Inferior parietal cortex (tissue), 1 donor: ENCODE measurements at regions not wholly inside any gene's neighbourhood (a gene's known extent, or its start where the extent isn't known, plus 50 kb on each side); places are given as distances from the start of the nearest gene placed in this dataset.

Source experiments
- DNase-seq: peaks from one replicate; pipeline ENCODE4 v3.0.0-alpha.2; 2016; ENCODE audit errors: extremely low spot score

DNA sequence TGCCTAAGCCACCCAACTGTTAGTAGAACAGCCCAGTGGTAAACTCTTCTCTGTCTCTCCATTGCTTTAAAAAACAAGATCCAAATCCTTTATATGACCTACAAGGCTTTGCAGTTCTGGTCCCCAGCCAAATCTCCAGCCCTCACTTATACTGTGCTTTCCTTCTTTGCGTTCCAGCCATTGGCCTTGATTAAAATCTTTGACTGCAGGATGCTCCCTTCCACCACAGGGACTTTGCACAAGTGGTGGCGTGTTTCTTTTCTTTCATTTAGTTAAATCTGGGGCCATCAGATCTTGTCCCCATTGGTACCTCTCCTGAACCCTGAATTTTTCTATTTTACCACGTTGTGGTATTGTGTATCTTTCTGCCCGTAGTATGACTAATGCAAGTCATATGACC lies 183.7 kb downstream of the VRK1 start:
- DNase-seq = no peak

DNA sequence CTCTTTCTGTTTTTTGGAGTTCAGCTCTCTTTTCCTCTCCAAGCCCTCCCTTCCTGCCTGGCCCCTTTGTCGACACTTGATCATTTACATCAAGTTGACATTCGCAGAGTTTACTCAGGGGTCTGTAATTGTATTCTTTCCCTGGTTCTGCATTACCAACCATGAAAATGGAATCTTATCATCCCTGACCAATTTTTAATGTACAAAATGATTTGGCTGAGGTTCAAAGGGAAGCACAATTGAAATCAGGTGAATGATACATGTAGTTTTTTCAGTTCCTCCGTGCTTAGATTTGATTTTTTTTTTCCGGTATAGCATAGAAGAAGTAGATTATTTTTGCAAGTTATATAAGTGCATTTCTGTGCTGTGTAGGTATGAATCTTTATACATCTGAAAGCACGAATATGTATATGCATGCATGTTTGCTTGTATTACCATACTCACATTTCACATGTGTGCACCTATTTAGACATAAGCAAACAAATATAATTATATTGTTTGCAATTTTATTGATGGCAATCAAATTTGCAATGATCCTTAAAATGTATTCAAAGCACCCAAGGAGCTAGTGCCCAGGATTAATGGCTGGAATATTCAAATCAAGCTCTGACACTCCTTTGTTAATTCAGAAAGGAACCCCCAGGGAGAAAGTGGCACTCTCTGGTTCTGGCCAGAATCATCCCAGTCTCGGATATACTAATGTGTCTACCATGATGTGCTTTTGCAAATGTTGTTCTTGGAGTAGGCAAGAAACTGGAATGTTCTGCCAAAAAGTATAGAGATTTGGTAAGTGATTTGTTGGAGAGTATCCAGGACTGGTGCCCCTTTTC lies 189.3 kb downstream of the VRK1 start:
- no peak for DNase-seq

DNA sequence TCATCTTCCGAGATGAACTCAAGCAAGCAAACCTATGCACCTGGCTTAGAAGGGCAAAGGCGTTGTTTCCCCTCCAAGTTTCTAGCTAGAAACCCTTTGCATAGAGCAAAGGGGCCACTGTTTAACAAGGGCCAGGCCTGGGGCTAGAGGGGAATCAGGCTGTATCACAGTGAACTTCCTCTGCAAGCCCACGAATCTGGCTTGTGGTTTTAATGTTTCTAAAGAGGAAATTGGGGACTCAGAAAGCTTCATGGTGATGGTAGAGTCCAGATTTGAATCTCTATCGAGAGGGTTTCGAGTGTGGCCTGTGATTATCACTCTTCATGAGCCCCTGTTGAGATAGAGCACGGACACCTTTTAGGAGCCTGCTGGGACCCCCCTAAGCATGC lies 189.9 kb downstream of the VRK1 start:
- no peak for DNase-seq

DNA sequence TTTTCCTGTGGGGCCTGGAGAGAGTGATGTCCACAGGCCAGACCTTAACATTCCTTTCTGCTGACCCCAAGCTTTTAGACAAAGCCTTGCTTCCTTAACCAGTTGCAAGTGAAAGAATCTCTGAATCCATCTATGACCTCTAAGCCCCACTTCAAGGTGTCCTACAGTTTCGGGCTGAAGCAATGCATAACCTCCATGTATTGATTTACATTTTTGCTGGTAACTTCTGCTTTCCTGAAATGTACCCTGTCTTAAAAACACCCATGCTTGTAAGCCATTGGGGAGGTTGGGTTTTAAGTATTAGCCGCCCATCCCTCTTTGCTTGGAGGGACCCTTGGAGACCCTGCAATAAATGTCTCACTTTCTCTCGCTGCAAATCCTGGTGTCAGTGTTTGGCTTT lies 190.6 kb downstream of the VRK1 start:
- no peak for DNase-seq

DNA sequence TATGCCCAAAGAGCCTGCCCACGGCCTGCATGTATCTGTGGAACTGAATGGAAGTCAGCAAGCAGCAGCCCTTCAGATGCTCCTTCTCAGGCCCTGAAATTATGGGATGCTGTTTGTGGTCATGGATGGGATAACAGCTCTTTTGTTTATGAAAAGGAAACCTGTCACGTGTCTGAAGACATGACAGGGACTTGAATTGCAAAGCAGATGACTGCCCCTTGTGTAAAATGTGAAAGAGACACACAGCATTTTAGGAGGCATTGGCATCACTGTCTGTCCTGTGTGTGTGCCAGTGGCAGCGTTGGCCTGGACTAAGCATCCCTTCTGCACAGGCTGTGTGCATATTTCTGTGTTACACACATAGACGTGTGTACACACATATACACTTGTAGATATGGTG lies 192.1 kb downstream of the VRK1 start:
- peak; percentile 61 for DNase-seq

DNA sequence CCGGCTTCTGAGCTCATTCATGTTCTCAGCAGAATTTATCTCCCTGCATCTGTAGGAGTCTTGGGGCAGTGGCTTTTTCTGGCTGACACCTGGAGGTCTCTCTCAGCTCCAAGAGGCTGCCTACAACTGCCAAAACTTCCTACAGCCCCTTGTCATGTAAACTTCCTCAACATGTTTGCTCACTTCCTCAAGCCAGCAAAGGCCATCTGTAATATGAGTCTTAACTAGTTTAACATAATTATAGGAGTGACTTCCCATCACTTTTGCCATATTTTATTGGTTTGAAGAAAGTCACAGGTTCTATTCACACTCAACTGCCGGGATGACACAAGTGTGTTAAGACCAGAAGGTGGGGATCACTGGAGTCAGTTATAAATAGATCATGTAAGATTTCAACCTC lies 194.0 kb downstream of the VRK1 start:
- no peak for DNase-seq

DNA sequence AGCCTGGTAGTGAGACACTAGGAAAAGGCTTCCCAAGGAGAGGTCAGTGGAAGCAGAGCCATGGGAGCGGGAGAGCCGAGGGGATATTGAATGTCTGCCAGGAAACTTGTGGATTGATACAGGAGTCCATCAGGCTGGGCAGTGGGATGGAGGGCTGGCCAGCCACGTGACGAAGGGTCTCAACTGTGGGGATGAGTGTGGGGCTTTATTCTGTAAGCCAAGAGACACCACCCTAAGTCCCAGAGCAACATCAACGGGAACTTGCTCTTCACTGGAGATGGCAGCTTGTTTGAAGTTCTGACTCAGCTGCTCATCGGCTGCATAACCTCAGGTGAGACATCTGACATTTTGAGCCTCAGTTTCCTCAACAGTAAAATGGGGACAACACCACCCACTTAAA lies 197.8 kb downstream of the VRK1 start:
- no peak for DNase-seq

DNA sequence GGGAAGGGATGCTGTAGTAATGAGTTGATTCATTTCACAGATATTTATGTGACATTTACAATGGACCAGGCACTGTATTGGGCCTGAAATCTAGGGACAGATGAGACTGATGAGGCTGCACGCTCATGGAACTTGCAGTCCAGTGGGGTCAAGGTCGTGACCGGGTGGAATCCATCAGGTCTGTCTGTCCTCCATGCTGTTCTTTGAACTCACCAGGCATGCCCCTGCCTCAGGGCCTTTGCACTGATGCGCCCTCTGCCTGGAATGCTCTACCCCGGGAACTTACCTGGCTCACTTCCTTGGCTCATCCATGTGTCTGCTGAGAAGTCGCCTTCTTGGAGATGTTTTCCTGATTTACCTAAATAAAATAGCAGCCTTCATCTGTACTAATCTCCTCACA lies 200.1 kb downstream of the VRK1 start:
- DNase-seq = no peak

DNA sequence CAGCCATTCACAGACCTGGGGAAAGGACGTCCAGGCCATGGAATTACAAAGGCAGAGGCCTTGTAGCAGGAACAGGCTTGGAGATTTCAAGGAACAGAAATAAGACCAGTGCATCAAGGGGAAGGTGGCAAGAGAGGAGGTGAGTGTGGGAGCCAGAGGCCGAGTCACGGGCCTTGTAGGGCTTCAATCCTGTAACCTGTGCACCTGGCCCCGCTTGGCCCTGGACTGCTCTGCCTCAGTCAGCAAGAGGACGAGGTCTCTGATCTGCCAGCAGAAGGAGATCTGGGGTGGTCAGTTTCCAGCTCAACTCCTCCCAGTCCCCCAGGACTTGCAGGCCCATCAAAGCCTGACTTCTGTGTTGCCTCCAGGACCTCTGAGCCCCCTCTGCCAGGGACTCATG lies 200.8 kb downstream of the VRK1 start:
- no peak for DNase-seq

DNA sequence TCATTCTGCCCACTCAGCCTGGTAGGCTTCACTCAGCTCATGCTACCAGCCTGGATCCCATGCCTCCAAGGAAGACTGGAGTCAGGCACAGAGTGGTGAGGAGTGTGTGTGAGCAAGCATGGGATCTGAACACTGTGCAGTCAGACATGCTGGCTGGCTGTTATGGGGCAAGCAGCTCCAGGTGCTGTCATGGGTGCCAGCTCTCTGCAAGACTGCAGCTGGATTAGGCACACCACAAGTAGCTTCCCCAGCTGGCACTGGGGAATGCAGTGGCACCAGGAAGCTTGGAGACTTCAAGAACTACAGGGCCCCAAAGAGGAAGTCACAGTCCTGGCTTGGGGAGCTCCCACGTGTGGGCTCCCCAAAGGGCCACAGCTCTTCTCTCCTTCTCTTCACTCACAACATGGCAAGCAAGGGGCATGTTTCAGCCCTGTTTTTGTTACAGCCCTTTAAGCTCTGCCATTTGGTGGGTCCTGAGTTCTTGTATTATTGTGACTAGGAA lies 202.5 kb downstream of the VRK1 start:
- no peak for DNase-seq

DNA sequence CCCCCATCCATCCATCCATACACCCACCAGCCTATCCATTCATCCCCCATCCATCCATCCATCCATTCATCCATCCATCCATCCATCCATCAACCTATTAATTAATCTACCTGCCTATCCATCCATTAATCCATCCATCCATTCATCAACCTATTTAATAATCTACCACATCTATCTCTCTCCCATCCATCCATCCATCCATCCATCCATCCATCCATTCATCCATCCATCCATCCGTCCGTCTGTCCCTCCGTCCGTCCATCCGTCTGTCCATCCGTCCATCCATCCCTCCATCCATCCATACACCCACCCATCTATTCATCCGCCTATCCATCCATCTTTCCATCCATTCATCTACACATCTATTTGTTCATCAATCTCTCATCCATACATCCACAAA lies 205.3 kb downstream of the VRK1 start:
- DNase-seq = no peak

DNA sequence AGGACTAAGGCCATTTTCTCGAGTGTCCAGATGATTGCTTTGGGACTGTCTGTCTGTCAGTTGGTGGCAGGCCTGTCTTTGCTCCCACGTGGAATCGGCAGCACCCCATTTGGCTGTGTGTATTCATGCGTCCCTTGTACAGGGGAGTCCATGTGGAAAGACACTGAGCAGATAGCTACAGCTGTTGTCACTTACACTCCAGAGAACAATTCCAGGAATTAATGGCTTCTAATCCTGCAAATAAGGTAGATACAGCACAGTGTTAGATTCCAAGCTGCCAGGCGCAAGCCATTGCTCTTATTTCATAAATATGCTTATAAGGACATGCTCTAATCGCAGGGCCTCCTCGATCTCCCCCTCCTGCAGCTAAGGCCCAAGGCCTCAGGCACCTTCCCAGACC lies 208.8 kb downstream of the VRK1 start:
- DNase-seq = no peak

DNA sequence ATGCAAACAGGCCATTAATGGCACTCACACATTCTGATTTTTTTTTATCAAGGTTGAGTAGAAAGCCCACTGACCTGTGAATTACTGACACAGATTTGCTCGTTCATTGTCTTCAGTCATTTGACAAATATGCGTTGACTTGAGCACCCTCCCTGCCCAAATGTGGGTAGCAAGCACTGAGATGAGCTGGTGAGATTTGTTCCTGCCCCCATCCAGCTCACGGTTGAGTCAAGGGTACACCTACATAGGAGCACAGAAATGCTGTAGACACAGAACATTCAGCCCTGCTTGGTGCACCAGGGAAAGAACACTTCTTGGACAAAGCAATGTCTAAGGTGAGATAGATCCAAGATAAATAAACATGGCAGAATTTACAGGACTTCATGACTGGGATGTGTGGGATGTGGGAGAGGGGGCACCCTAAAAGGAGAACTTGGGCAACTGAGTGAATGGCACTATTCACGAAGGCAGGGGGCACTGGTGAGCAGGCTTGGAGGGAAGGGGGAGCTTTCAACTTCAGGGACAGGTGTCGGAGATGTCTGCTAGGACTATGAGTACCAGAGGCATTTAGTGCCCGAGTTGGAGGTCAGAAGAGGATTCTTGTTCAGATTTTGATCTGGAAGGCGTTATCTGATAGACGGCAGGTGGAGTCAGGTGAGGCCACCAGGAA lies 213.4 kb downstream of the VRK1 start:
- DNase-seq = no peak

DNA sequence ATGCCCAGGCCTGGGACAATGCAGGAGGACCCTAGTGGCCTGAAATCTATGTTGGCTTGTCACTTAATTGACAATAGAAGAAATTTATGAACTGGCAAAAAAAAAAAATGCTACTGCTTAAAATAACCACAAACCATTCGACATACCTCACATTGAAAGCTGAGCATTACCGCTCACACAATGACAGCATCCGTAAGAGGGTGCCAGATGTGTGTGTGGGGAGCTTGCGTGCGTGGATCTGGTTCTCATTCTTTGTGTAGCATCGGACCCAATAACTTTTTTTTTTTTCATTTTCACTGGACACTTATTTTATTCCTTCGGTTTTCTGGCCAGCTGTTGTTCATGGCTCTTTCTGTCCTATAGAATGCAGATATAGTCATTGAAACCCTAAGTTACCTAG lies 216.7 kb downstream of the VRK1 start:
- no peak for DNase-seq

DNA sequence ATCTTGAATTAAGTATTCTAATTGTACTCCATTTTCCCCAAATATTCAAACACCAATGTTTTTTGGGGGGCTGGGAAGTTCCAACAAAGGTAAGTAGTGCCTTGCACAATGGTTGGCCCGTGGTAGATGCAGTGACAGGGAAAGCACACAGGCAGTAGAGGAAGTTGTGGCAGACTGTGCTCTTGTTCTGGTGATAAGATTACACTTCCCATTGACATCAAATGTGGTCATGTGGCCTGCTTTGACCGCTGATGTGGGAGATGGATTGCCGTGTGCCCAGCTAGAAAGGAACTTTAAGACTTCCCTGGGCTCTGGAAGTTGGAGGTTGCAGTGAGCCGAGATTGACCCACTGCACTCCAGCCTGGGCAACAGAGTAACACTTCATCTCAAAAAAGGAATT lies 223.8 kb downstream of the VRK1 start:
- DNase-seq = peak; percentile 11

DNA sequence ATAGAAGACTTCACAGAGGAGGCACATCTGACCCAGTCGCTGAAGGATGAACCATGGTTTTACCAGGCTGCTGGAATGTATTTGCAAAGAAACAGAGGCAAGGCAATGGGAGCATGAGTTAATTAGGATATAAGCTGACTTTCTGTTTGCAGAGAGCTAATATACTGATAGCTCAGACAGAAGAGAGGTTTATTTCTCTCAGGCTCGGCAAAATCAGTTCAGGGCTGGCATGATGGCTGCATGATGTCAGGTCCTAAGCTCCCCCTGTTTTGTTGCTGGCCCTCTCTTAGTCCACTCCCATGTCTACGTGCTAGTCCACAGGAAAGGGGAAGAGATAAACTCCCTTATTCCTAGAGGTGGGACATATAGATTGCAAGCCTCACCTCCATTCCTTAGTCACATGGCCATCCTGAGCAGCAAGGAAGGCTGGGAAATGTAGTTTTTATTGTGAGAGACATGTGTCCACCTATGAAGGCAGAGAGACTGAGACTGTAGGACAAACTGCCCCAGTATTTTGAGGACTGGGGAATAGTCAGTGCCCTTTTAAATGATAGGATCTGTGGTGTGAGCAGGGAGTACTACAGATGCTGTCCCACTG lies 224.5 kb downstream of the VRK1 start:
- DNase-seq = no peak

DNA sequence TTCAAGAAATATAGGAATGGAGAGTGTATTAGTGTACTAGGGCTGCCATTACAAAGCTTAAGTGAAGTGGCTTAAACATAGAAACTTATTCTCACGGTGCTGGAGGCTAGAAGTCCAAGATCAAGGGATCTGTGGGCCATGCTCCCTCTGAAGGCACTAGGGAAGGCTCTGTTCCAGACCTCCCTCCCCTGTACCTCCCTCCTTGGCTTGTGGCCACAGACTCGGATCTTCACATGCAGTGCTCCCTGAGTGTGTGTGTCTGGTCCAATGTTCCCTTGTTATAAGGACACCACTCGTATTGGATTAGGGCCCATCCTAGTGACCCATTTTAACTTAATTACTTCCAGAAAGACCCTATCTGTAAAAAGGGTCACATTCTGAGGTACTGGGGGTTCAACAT lies 225.6 kb downstream of the VRK1 start:
- DNase-seq = no peak

DNA sequence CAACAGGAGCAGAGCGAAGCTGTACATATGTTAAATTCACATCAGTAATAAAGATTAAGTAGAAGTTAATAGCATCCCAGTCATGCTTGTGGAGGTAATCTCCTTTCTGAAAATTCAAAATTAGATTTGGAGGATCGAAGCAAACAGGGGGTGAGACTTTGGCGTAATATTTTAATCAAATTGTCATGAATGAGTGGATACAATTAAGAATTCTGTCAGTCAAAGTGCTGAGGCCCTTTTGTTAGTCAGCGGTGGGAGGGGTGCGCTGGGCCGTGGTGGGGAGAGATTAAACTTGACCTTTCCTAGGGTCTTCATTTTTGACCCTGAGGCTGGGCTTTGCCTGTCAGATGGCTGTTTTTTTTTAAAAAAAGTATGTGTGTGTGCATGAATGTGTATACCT lies 226.7 kb downstream of the VRK1 start:
- DNase-seq = no peak

DNA sequence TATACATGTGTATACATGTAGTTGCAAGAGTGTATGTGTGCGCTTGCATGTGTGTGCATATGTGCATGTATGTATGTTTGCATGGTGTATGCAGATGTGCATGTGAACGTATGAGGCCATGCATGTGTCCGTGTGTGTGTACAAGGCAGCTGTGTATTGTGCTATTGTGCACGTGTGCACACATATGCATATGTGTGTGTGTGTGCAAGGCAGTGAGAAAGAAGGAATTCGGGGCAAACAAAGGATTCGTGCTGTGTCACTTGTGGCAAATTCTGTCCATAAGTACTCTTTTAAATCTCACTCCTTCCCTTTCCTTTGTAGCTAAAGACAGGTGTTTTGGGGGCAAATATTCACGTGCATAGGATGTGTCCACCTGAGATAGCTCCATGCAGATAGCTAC lies 227.1 kb downstream of the VRK1 start:
- no peak for DNase-seq

DNA sequence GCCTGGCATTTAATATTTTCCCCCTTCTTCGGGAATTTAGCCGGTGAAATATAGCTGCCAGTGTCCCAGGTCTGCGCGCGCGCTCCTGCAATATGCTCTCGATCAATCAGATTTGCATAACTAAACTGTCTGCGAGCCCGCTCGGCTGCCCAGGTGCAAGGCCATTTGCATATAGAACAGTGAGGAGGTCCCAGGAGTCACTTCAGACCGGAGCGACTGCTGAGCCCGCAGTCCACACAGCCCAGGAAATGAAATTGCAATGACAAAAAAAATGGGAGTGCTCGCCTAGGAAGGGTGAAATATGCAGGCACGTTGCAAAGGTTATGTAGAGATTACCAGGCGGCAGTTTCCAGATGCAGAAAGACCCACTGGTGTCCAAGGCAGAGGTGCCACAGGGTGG lies 228.5 kb downstream of the VRK1 start:
- no peak for DNase-seq

DNA sequence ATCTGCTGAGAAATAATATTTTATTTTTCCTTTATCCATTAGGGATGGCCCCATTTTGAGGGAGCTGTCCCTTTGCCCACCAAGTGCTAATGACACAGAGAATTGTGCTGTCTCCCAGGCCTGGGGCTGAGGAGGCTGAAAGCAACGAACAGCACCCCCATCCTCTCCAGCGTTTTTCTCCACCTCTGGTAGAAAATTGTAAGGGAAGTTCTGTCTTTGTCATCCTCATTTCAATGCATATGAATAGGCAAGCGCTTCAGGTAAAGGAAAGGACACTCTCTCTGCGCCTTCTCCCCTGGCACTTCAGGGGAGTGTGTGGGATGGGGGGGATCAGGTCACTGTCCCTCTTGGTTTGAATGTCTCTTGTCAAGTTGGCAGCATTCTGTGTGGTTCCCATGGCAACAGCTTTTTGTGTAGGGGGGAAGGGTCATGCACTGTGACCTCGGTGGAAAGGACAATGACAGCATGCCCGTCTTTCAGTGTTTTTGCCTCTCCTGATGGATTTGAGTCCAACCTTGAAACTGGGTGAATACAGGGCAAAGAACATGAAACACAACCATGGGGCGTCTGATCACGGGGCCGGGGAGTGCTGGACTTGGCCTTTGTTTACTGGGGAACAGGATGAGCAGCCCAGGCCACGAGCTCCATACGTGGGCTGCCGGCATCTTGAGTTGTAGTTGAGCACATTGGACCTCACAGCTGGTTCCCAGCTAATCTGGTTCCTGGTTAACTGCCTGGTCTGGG lies 230.2 kb downstream of the VRK1 start:
- DNase-seq = no peak

DNA sequence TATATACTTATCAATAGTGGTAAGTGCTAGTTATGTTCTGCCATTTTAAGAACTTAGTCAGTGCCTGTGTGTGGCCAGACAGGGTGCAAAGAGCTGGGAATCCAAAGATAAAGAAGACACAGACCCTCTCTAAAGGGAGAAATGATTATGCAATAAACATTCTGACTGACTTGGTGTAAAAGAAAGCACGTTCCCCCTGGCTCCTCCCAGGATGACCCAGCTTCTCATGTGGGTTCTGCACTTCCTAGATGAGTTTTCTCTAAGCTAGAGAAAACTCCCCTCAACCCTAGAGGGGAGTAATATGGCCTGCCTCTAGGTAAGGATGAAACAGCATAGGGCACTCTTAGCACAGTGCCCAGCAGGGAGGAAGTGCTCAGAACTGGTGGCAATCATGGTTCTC lies 231.2 kb downstream of the VRK1 start:
- DNase-seq = no peak
